ENCODE measurements at regions not wholly inside any gene's neighbourhood (a gene's known extent, or its start where the extent isn't known, plus 50 kb on each side); places are given as distances from the start of the nearest gene placed in this dataset.

DNA sequence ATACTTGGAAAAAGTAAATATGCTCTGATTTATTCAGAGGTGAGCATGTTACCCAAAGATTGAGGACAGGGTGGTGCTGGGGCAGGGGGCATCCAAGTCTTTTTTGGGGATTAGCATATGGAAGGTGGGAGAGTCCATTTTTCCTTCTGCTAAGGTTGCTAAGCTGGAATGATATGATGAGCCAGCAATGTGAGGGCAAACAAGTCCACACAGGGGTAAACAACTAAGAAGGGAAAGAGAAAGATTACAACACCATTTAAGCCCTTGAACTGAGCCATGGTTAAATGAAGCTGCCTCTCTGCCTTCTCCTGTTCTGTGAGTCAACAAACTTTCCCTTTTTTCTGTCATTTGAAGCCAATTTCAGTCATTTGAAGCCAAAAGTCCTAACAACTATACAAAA lies 89.0 kb downstream of the RPL22L1 start:
- no peak for DNase-seq (ENCODE audit: low spot score)
- Histone ChIP-seq H3K4me3 (no peak overlapping the region), H3K27ac (no peak overlapping the region)
- TF ChIP-seq, protein P1, sequence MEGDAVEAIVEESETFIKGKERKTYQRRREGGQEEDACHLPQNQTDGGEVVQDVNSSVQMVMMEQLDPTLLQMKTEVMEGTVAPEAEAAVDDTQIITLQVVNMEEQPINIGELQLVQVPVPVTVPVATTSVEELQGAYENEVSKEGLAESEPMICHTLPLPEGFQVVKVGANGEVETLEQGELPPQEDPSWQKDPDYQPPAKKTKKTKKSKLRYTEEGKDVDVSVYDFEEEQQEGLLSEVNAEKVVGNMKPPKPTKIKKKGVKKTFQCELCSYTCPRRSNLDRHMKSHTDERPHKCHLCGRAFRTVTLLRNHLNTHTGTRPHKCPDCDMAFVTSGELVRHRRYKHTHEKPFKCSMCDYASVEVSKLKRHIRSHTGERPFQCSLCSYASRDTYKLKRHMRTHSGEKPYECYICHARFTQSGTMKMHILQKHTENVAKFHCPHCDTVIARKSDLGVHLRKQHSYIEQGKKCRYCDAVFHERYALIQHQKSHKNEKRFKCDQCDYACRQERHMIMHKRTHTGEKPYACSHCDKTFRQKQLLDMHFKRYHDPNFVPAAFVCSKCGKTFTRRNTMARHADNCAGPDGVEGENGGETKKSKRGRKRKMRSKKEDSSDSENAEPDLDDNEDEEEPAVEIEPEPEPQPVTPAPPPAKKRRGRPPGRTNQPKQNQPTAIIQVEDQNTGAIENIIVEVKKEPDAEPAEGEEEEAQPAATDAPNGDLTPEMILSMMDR (IDR thresholded peaks at IDR 0.05) = no peak

DNA sequence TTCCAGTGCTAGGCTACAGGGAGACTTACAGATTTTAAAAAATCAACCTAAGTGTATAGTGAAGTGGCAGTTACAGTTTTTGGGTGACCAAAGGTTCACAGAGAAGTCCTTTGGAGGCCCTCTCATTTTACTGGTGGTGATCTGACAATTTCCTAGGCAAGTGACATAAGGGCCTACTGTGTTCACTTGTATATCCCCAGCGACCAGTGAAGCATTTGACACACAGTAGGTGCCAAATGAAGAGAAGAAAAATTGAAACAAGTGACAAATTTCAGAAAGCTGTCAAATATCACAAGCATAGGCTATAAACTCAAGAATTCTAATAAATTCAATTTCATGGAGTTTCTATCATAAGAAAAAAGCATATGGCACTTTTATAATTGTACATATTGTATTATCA lies 89.5 kb downstream of the RPL22L1 start:
- DNase-seq (ENCODE audit: low spot score) = no peak
- TF ChIP-seq, protein P1 (IDR thresholded peaks at IDR 0.05) = no peak
- no peak overlapping the region for H3K4me3 ChIP-seq
- H3K27ac ChIP-seq = no peak overlapping the region

DNA sequence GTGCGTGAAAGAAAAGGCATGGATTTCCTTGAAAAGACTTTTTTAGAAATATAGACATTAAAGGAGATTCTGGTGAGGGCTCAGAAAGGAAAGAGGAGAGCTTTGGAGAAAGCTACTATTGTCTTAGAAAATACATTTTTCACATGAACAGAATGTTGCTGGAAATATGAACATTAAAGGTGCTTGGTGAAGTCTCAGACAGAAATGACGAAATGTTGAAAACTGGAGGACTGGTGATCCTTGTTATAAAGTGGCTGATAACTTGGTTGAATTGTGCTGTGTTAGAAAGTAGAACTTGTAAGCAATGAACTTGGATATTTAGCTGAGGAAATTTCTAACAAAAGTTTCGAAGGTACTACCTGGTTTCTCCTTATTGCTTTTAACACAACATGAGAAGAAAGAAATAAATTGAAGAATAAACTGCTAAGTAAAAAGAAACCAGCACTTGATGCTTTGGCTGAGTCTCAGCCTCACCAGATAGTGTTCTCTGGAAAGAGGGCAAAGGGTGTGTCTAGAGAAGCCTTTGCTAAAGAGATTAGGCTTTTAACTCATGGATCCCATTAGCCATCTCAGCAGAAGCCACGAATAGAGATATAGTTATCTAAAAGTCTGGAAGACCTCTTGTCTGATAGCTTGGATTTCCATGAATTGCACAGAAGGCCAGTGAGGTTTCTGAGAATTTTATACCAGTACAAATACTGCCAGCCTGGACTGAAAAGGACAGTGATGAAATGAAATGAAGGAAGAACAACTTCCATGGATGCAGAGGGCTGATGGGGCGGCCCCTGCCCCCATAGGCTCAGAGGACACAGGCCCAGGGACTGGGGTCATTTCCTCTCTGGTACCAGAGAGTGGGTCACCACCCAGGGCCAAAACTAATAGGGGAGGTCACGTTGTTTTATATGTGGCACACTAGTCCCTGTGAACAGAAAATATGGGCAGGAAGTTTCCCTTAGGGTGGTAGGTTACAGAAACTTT lies 91.5 kb downstream of the RPL22L1 start:
- Histone ChIP-seq H3K4me3 (no peak overlapping the region), H3K27ac (no peak overlapping the region)
- TF ChIP-seq, protein P1 (IDR thresholded peaks at IDR 0.05) = no peak
- no peak for DNase-seq (ENCODE audit: low spot score)

DNA sequence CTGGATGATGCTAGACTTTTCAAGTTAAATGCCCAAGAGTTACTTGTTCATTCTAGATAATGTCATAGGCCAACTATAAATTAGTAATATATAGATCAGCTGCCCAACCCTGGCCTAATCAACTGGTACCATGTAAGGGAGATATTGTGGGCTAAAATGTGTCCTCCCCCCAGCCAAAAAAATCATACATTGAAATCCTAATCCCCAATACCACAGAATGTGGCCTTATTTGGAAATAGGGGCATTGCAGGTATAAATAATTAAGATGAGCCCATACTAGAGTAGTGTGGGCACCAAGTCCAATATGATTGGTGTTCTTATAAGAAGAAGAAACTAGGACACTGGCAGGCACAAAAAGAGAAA lies 92.5 kb downstream of the RPL22L1 start:
- TF ChIP-seq, protein P1 (IDR thresholded peaks at IDR 0.05) = no peak
- no peak overlapping the region for H3K4me3 ChIP-seq
- no peak overlapping the region for H3K27ac ChIP-seq
- DNase-seq (ENCODE audit: low spot score) = no peak

DNA sequence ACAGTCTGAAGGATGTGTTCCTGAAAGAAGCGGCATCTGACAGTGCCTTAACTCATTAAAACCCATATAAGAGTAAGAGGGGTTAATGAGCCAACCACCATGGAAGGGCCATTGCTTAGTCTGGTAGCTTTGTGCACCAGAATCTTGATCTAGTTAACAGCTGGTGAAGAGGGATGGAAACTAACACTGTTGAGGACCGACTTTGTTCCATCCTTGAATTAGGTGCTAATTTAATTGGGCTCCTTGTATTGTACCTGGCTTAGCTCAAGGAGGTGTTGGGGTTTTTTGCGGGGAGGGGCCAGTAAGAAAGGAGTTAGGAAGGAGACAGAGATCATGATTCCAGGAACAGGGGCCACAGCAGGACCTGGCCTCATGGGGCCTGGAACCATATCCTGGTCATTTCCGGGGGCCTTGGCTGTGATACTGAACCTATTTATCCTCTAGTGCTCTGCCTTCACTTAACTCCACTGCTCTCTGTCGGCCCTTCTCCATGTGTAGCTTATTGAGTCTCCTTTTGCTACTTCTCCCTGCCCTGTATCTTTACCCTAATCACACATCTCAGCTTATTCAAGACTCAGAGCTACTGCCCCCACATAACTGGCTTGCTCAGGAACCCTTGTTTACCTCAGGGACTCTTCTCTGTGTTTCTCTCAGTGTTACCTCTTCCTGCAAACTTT lies 93.0 kb downstream of the RPL22L1 start:
- no peak overlapping the region for H3K27ac ChIP-seq
- TF ChIP-seq, protein P1 (IDR thresholded peaks at IDR 0.05) = no peak
- H3K4me3 ChIP-seq = no peak overlapping the region
- DNase-seq (ENCODE audit: low spot score) = no peak

DNA sequence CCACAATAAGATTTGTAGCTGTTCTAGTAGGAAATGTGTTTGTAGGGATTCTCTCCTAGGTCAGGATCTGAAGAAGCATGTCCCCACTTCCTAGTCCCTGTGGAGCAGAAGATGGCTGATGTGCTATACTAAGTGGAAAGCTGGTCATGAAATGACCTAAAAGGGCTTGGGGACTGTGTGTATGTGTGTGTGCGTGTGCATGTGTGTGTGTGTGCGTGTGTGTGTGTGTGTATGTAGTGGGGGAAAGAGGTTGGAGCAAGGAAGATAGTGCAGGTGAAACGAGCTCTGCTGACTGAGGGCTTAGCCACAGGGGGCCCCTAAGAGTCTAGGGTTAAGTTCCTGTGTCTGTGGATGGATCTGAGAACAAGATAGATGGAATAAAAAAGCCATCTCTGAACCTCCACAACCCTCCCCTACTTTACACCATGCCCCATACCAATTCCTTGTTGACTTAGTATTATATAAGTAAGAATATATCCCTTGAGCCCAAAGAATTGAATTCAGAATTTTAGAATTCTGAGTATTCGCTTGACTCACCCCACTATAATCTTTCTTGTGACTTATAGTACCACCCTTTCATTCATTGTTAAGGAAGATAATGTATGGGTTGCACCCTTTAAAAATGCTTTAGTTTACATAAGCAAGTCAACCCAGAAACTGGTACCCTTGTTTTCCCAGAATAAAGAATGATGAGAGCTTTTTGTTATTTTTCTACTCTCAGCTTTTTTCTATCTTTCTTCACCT lies 96.1 kb downstream of the RPL22L1 start:
- H3K27ac ChIP-seq = no peak overlapping the region
- no peak overlapping the region for H3K4me3 ChIP-seq
- no peak for DNase-seq (ENCODE audit: low spot score)
- TF ChIP-seq, protein P1 (IDR thresholded peaks at IDR 0.05) = no peak

Data from coronary artery (tissue), 2 donors.